Smooth muscle cell (in vitro differentiated cells): ENCODE measurements at regions not wholly inside any gene's neighbourhood (a gene's known extent, or its start where the extent isn't known, plus 50 kb on each side); places are given as distances from the start of the nearest gene placed in this dataset.
A peak's percentile ranks its signal among the peaks of the same experiment; 100 is the strongest.

Experiments
- DNase-seq: peaks from one replicate; lab custom pipeline; 2025; ENCODE audit not compliant: unreplicated experiment; lab: John Stamatoyannopoulos, UW
- H2AFZ ChIP-seq: fragments of 200-600 bp; sonication (generic); 2 replicates; pipeline ENCODE4 v1.6.0; 2016; ENCODE audit warnings: antibody characterized with exemption, low read depth, mild to moderate bottlenecking
- H3F3A ChIP-seq: fragments of 200-600 bp; sonication (generic); 2 replicates; pipeline ENCODE4 v1.6.0; 2017; ENCODE audit warnings: antibody characterized with exemption, low read depth
- H3K27ac ChIP-seq: fragments of 200-600 bp; sonication (generic); 2 replicates; pipeline ENCODE4 v1.5.1; 2016; ENCODE audit warnings: low read depth, mild to moderate bottlenecking
- H3K27me3 ChIP-seq: fragments of 200-600 bp; sonication (generic); 2 replicates; pipeline ENCODE4 v1.6.1; 2016; ENCODE audit warnings: low read depth, mild to moderate bottlenecking
- H3K36me3 ChIP-seq: fragments of 200-600 bp; sonication (generic); 2 replicates; pipeline ENCODE4 v1.5.1; 2016; ENCODE audit warnings: low read depth
- H3K4me1 ChIP-seq: fragments of 200-600 bp; sonication (generic); 2 replicates; pipeline ENCODE4 v1.5.1; 2016; ENCODE audit warnings: low read depth
- H3K4me2 ChIP-seq: fragments of 200-600 bp; sonication (generic); 2 replicates; pipeline ENCODE4 v1.6.0; 2016; ENCODE audit warnings: mild to moderate bottlenecking
- H3K4me3 ChIP-seq: fragments of 200-600 bp; sonication (generic); 2 replicates; pipeline ENCODE4 v1.5.1; 2016; ENCODE audit warnings: mild to moderate bottlenecking
- H3K79me2 ChIP-seq: fragments of 200-600 bp; sonication (generic); 2 replicates; pipeline ENCODE4 v1.6.0; 2016; ENCODE audit warnings: low read depth, mild to moderate bottlenecking
- H3K9ac ChIP-seq: fragments of 200-600 bp; sonication (generic); 2 replicates; pipeline ENCODE4 v1.6.0; 2016; ENCODE audit warnings: low read depth
- H3K9me3 ChIP-seq: fragments of 200-600 bp; sonication (generic); replicated peaks from 2 replicates; pipeline ENCODE4 v1.5.1; 2016; ENCODE audit warnings: low read depth
- H4K20me1 ChIP-seq: fragments of 200-600 bp; sonication (generic); 2 replicates; pipeline ENCODE4 v1.6.0; 2016; ENCODE audit warnings: low read depth
- WGBS: methylation state at CpG from one replicate; pipeline ENCODE4 v1.1.7; 2016; ENCODE audit warnings: low lambda C conversion rate; 5-methylcytosine and 5-hydroxymethylcytosine counted together
- TF ChIP-seq, protein P1 (sequence below): fragments of 200-600 bp; sonication (generic); IDR thresholded peaks from 2 replicates; pipeline ENCODE4 v1.5.1; 2017; ENCODE audit warnings: borderline replicate concordance, mild to moderate bottlenecking, antibody characterized with exemption; ENCODE audit not compliant: insufficient read depth, poor library complexity, severe bottlenecking

DNA sequence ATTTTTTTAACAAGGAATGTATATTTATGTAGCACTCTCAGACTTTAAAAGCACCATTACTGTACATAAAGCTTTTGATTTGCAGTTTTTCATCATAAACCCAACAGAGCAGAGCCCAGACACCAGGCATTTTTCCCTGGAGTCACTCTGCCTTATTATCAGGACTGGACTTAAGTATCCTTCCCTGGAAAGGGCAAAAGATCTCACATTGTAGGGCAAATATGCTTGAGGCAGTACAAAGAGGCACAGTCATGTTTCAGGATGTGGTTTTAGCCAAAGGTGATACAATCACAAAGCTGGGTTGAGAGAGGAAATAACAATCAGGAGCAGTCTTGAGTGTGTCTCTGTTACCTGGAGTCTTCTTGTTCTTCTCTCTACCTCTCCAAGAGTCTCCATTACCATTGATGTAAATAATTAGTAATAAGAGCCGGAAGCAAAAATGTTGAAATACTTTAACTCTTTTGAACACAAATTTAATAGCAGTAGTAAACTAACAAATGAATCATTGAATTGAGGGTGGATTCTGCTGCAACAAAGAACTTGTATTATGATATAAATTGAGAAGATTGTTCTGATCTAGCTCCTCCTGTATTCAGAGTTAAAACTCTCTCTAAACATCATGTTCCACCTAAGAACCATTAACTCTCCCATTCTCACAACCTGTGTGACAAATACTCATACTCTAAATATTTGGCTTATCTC, 160.5 kb downstream of the LTN1 start:
- H3K4me2 ChIP-seq: peak overlapping the region; percentile 54
- no peak for DNase-seq
- TF ChIP-seq, protein P1, sequence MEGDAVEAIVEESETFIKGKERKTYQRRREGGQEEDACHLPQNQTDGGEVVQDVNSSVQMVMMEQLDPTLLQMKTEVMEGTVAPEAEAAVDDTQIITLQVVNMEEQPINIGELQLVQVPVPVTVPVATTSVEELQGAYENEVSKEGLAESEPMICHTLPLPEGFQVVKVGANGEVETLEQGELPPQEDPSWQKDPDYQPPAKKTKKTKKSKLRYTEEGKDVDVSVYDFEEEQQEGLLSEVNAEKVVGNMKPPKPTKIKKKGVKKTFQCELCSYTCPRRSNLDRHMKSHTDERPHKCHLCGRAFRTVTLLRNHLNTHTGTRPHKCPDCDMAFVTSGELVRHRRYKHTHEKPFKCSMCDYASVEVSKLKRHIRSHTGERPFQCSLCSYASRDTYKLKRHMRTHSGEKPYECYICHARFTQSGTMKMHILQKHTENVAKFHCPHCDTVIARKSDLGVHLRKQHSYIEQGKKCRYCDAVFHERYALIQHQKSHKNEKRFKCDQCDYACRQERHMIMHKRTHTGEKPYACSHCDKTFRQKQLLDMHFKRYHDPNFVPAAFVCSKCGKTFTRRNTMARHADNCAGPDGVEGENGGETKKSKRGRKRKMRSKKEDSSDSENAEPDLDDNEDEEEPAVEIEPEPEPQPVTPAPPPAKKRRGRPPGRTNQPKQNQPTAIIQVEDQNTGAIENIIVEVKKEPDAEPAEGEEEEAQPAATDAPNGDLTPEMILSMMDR: no peak
- peak overlapping the region; percentile 58 for H3K27ac ChIP-seq
- peaks cover 16% of the 10 kb centered on the region for H3F3A ChIP-seq
- no peak overlapping the region for H3K4me3 ChIP-seq
- peaks cover 19% of the 10 kb centered on the region for H3K4me1 ChIP-seq
- H4K20me1 ChIP-seq: no peaks in the 10 kb centered on the region
- peak overlapping the region; percentile 59 for H2AFZ ChIP-seq
- no peaks in the 10 kb centered on the region for H3K9me3 ChIP-seq
- no peaks in the 10 kb centered on the region for H3K27me3 ChIP-seq
- no peak overlapping the region for H3K9ac ChIP-seq
- no peaks in the 10 kb centered on the region for H3K79me2 ChIP-seq
- H3K36me3 ChIP-seq: no peaks in the 10 kb centered on the region
- 59% methylated on average over 1 of the region's 1 CpG for WGBS

DNA sequence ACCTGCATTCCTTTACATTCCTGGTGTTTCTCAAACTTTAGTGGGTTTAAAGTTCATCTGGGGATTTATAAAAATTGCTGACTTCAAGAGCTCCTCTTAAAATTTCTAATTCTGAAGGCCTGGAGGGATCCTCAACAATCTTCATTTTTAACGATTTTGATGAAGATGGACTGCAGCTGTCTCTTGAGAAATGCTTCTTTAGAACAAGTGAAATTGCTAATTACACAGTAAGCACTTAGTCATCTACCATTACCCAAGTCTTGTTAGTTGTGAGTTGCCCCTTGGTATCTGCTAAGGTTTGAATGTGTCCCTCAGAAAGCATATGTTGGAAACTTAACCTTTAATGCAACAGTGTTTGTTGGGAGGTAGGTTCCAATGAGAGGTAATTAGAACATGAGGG, 163.7 kb downstream of the LTN1 start:
- peak overlapping the region; percentile 45 for H3K4me2 ChIP-seq
- no peaks in the 10 kb centered on the region for H3K27me3 ChIP-seq
- WGBS: 28% methylated on average over 1 of the region's 1 CpG

DNA sequence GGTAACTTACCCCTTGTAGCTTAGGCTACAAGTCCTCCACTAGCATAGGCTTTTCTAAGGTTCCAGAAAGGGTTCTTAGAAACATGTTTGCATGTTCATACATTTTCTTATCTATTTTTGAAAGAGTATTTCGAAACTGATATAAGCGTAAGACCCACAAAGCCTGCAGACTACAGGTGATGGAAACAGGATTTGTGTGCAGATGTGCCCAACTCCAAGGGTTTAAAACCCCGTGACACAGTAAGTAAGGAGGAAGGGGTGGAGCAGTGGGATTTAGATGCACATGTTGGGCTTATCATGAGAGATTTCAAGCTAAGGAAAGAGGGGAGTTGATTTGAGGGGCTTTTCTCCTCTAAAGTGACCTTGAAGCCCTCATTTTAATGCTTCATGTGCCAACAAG, 164.7 kb downstream of the LTN1 start:
- peaks cover 31% of the 10 kb centered on the region for H3K4me1 ChIP-seq
- H3K9me3 ChIP-seq: no peaks in the 10 kb centered on the region
- no peaks in the 10 kb centered on the region for H3K79me2 ChIP-seq
- peak overlapping the region; percentile 45 for H3K4me2 ChIP-seq
- no peak overlapping the region for H3K9ac ChIP-seq
- H3K4me3 ChIP-seq: no peak overlapping the region
- H3F3A ChIP-seq: peaks cover 30% of the 10 kb centered on the region
- TF ChIP-seq, protein P1: no peak
- H4K20me1 ChIP-seq: no peaks in the 10 kb centered on the region
- WGBS: 60% methylated on average over 3 of the region's 3 CpGs
- H3K36me3 ChIP-seq: no peaks in the 10 kb centered on the region
- DNase-seq: no peak
- H2AFZ ChIP-seq: no peak overlapping the region
- H3K27me3 ChIP-seq: no peaks in the 10 kb centered on the region
- peak overlapping the region; percentile 90 for H3K27ac ChIP-seq

More for the DNA sequence above, 163.7 kb downstream of the LTN1 start:
- no peak for DNase-seq
- H3K27ac ChIP-seq: peak overlapping the region; percentile 90
- no peak overlapping the region for H3K9ac ChIP-seq
- no peak overlapping the region for H2AFZ ChIP-seq
- no peaks in the 10 kb centered on the region for H3K79me2 ChIP-seq
- peaks cover 31% of the 10 kb centered on the region for H3K4me1 ChIP-seq
- H3K9me3 ChIP-seq: no peaks in the 10 kb centered on the region
- H3F3A ChIP-seq: peaks cover 30% of the 10 kb centered on the region
- no peak overlapping the region for H3K4me3 ChIP-seq
- H3K36me3 ChIP-seq: no peaks in the 10 kb centered on the region
- H4K20me1 ChIP-seq: no peaks in the 10 kb centered on the region
- TF ChIP-seq, protein P1: no peak

DNA sequence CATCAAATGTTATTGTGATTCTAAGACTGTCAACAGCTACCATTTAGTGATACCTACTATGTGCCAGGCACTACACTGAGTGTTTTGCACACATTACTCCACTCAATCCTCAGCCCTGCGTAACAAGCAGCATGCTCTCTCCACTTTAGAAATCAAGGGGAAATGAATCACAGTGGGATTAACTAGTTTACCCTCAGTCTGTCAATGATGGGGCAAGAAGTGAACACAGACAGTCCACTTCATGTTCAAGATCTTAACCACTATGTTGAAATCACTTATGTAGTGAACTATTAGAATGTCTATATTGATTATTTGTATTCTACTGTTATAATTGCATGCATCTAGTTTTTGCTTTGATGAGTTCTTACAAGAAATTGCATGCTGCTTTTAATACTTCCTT, 165.3 kb downstream of the LTN1 start:
- H4K20me1 ChIP-seq: no peaks in the 10 kb centered on the region
- no peak overlapping the region for H2AFZ ChIP-seq
- peak overlapping the region; percentile 1 for H3K9ac ChIP-seq
- no peaks in the 10 kb centered on the region for H3K79me2 ChIP-seq
- H3K9me3 ChIP-seq: no peaks in the 10 kb centered on the region
- 17% methylated on average over 1 of the region's 1 CpG for WGBS
- peak overlapping the region; percentile 69 for H3K4me2 ChIP-seq
- no peak overlapping the region for H3K4me3 ChIP-seq
- TF ChIP-seq, protein P1: no peak
- H3K27me3 ChIP-seq: no peaks in the 10 kb centered on the region
- H3F3A ChIP-seq: peaks cover 30% of the 10 kb centered on the region
- H3K36me3 ChIP-seq: no peaks in the 10 kb centered on the region
- peaks cover 31% of the 10 kb centered on the region for H3K4me1 ChIP-seq
- peak overlapping the region; percentile 90 for H3K27ac ChIP-seq
- DNase-seq: no peak
